ENCODE measurements at regions not wholly inside any gene's neighbourhood (a gene's known extent, or its start where the extent isn't known, plus 50 kb on each side); places are given as distances from the start of the nearest gene placed in this dataset.
A peak's percentile ranks its signal among the peaks of the same experiment; 100 is the strongest.

DNA sequence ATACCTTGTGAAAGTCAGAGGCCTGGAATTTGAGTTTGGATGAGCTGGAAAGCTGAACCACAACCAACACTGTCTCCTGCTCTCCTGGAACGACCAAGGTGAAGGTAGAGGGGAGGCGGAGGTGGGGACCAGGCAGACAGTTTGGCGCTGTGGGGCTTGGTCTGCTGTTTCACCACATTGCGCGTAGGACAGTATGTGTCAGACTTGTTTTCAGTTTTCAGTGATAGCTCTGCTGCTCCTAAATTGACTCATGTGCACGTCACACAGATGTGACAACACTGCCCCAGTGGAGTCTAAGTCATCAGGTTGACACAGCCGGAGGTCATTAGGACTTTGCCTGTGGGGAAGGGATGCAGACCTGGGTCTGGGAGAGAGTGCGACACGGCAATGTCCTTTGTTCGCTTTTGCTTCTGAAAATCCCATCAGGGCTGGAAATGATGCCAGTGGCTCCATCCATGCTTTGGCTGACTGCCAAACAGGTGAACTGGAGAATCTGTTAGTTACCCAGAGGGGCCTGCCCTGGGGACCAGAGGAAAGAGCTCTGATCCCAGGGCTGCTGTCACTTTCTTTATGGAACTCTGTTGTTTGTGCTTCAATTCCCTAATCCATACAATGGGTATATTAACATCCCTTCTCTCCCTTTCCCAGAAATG, 255.5 kb downstream of the CDC5L start:
- no peaks in the 10 kb centered on the region for H3K79me2 ChIP-seq (ENCODE audit: insufficient read depth, low read length)
- H2BK120ac ChIP-seq (ENCODE audit: low read depth, low read length, poor library complexity, severe bottlenecking) = no peak overlapping the region
- H3K4me2 ChIP-seq (ENCODE audit: insufficient read depth, insufficient read length, low read length) = no peak overlapping the region
- H3K18ac ChIP-seq (ENCODE audit: insufficient read length, low read depth, low read length) = no peak overlapping the region
- no peaks in the 10 kb centered on the region for H3K27me3 ChIP-seq (ENCODE audit: insufficient read depth, low read length)
- H3T11ph ChIP-seq (ENCODE audit: low read length) = no peak overlapping the region
- H3K4ac ChIP-seq (ENCODE audit: low read depth, low read length) = no peak overlapping the region
- no peaks in the 10 kb centered on the region for H3K79me1 ChIP-seq (ENCODE audit: insufficient read depth, low read depth, low read length, poor library complexity, severe bottlenecking)
- H3K56ac ChIP-seq (ENCODE audit: insufficient read length, low read depth, low read length) = no peak overlapping the region
- H3K4me1 Mint-ChIP-seq = no peaks in the 10 kb centered on the region
- H4K20me1 ChIP-seq (ENCODE audit: control insufficient read depth, insufficient read depth, insufficient read length) = no peaks in the 10 kb centered on the region
- H3K14ac ChIP-seq (ENCODE audit: insufficient read depth, low read length) = no peak overlapping the region; the same call in 1 of the 2 replicates
- H2BK20ac ChIP-seq (ENCODE audit: low read depth, low read length, poor library complexity, severe bottlenecking) = no peak overlapping the region
- no peaks in the 10 kb centered on the region for H3K23me2 ChIP-seq (ENCODE audit: insufficient read length, low read depth, low read length, poor library complexity, severe bottlenecking)
- no peaks in the 10 kb centered on the region for H3K36me3 Mint-ChIP-seq (ENCODE audit: insufficient read depth in 1 of 3, low read depth in 3 of 3)
- H3K9me3 Mint-ChIP-seq = no peaks in the 10 kb centered on the region; a peak in 1 of 5 replicates
- WGBS (ENCODE audit: extremely low coverage, insufficient read length, low lambda C conversion rate) = no CpG with 5 or more reads among the region's 10 CpGs
- no peaks in the 10 kb centered on the region for H3K9me3 ChIP-seq (ENCODE audit: control insufficient read depth, low read depth, low read length)
- no peak overlapping the region for H2BK5ac ChIP-seq (ENCODE audit: insufficient read length, low read length)
- no peaks in the 10 kb centered on the region; the same call in 1 of the 2 replicates for H3K27me3 Mint-ChIP-seq (ENCODE audit: low read depth)
- H2BK15ac ChIP-seq (ENCODE audit: low read depth, low read length) = no peak overlapping the region
- H3K9ac ChIP-seq (ENCODE audit: extremely low read depth, insufficient read length, low read length) = no peak overlapping the region
- TF ChIP-seq, protein P1, sequence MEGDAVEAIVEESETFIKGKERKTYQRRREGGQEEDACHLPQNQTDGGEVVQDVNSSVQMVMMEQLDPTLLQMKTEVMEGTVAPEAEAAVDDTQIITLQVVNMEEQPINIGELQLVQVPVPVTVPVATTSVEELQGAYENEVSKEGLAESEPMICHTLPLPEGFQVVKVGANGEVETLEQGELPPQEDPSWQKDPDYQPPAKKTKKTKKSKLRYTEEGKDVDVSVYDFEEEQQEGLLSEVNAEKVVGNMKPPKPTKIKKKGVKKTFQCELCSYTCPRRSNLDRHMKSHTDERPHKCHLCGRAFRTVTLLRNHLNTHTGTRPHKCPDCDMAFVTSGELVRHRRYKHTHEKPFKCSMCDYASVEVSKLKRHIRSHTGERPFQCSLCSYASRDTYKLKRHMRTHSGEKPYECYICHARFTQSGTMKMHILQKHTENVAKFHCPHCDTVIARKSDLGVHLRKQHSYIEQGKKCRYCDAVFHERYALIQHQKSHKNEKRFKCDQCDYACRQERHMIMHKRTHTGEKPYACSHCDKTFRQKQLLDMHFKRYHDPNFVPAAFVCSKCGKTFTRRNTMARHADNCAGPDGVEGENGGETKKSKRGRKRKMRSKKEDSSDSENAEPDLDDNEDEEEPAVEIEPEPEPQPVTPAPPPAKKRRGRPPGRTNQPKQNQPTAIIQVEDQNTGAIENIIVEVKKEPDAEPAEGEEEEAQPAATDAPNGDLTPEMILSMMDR (conservative IDR thresholded peaks at IDR 0.05) = no peak
- peak overlapping the region in 1 of 3 experiments; percentile 23; a peak in 1 of 7 replicates for H3K27ac Mint-ChIP-seq
- no peak overlapping the region for H2AK5ac ChIP-seq (ENCODE audit: insufficient read length, low read length)
- no peak overlapping the region for H2AFZ ChIP-seq (ENCODE audit: low read length)
- H3K4me3 Mint-ChIP-seq = no peak overlapping the region
- no peak overlapping the region for H3K23ac ChIP-seq (ENCODE audit: insufficient read length, low read depth, low read length)
- H3K27ac ChIP-seq (ENCODE audit: insufficient read length, low read depth, low read length) = no peak overlapping the region
- no peak overlapping the region for H4K5ac ChIP-seq (ENCODE audit: insufficient read length, low read depth, low read length)
- H4K91ac ChIP-seq (ENCODE audit: insufficient read length, low read depth, low read length) = no peak overlapping the region
- no peak for DNase-seq
- H4K8ac ChIP-seq (replicated peaks; ENCODE audit: insufficient read length, low read depth, low read length) = no peak overlapping the region
- H3K4me1 ChIP-seq (ENCODE audit: insufficient read depth, low read length) = no peaks in the 10 kb centered on the region
- H2BK12ac ChIP-seq (ENCODE audit: insufficient read length, low read depth, low read length) = no peak overlapping the region

Data from H9 (cell line).